Gastroesophageal sphincter (tissue), 4 donors: ENCODE measurements at regions not wholly inside any gene's neighbourhood (a gene's known extent, or its start where the extent isn't known, plus 50 kb on each side); places are given as distances from the start of the nearest gene placed in this dataset.

Source experiments
- ATAC-seq: fragments of 150-250 bp; one replicate; pipeline ENCODE4 v1.9.1; 2016; ENCODE audit warnings: mild to moderate bottlenecking, moderate library complexity
- H3K27ac ChIP-seq, 4 donors: fragments of 200-600 bp; sonication (generic) in 3 of 4; 1 replicate in 3 of 4; 2 replicates in 1 of 4; pipeline ENCODE4 v1.5.1; 2016 to 2019
- H3K27me3 ChIP-seq: fragments of 200-600 bp; sonication (generic); one replicate; pipeline ENCODE4 v1.5.1; 2019
- H3K36me3 ChIP-seq, 2 donors: fragments of 200-600 bp; sonication (generic); one replicate each; pipeline ENCODE4 v1.5.1; 2019; ENCODE audit warnings: control low read depth in 1 of 2
- H3K4me1 ChIP-seq, 3 donors: fragments of 200-600 bp; sonication (generic); 1 replicate in 2 of 3; 2 replicates in 1 of 3; pipeline ENCODE4 v1.5.1; 2016 to 2019; ENCODE audit warnings: control low read depth in 2 of 3
- H3K4me3 ChIP-seq, 2 donors: fragments of 200-600 bp; sonication (generic); one replicate each; pipeline ENCODE4 v1.5.1; 2019; ENCODE audit warnings: mild to moderate bottlenecking in 1 of 2, moderate library complexity in 1 of 2
- H3K9me3 ChIP-seq, 3 donors: fragments of 200-600 bp; sonication (generic); one replicate each; pipeline ENCODE4 v1.5.1; 2017 to 2019; ENCODE audit warnings: control low read depth in 2 of 3
- EP300 ChIP-seq: sonication (generic); formaldehyde crosslinking; IDR thresholded peaks from one replicate; pipeline ENCODE4 v1.6.1; 2017; ENCODE audit warnings: antibody characterized with exemption, mild to moderate bottlenecking
- POLR2A ChIP-seq, 2 donors: fragments of 450-650 bp; IDR thresholded peaks; one replicate each; pipeline ENCODE4 v1.6.1; 2017; ENCODE audit warnings: antibody characterized with exemption in 2 of 2, mild to moderate bottlenecking in 2 of 2, moderate library complexity in 1 of 2
- POLR2AphosphoS5 ChIP-seq: sonication (generic); formaldehyde crosslinking; IDR thresholded peaks from one replicate; pipeline ENCODE4 v1.6.1; 2017; ENCODE audit warnings: antibody characterized with exemption
- WGBS, 2 donors: methylation state at CpG; one replicate each; pipeline ENCODE4 v1.1.5; 2018; ENCODE audit warnings: low coverage in 1 of 2; 5-methylcytosine and 5-hydroxymethylcytosine counted together
- TF ChIP-seq, protein P1 (sequence below), 4 experiments: fragments of 200-600 bp in 2 of 4; fragments of 450-650 bp in 2 of 4; sonication (generic) in 1 of 4; IDR thresholded peaks; one replicate each; pipeline ENCODE4 v1.5.1; 2017 to 2019; ENCODE audit warnings: antibody characterized with exemption in 4 of 4, mild to moderate bottlenecking in 2 of 4, moderate library complexity in 2 of 4

DNA sequence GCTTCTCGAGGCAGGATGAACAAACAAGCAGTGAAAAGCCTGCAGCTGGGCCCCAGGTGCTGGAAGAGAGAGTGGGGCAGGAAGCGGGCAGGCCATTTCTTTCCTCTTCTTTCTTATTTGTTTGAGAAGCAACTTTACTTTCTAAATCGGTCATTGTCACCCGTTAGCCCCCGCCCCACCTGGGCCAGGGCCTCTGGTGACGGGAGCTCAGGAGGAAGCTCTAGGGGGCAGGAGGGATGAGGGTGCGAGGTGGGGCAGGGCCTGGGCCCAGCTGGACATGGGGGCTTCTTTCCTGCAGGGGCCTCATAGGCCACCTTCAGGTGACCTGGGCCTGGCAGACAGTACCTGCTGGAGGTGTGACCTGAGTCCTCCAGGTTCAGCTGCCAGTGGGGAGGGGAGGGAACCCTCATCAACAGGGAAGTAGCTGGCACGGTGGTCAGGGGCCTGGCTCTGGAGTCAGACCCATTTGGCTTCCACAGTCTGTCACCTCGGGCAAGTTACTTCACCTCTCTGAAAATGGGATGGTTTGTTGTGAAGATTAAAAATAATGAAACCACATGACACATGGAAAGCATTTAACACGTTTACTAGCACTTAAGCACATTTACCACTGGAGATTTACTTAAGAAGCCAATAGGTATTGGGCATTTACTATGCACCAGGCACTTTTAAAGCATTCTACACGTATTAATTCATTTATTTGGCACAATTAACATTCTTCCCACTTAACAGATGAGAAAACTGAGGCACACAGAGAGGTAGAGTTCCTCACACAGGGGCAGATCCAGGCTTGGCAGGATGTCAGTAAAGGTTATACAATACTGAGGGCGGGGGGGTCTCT is 54.1 kb upstream of the ID3 start:
- H3K27ac ChIP-seq: no peak overlapping the region
- no peak overlapping the region for H3K4me3 ChIP-seq
- ATAC-seq: no peak
- H3K4me1 ChIP-seq: no peaks in the 10 kb centered on the region
- peaks cover 2% of the 10 kb centered on the region for H3K27me3 ChIP-seq
- H3K9me3 ChIP-seq: no peaks in the 10 kb centered on the region
- WGBS, 2 donors: 68 to 75% methylated on average over 4 to 11 of the region's 12 CpGs
- H3K36me3 ChIP-seq: no peaks in the 10 kb centered on the region
- TF ChIP-seq POLR2AphosphoS5: no peak
- TF ChIP-seq, protein P1, sequence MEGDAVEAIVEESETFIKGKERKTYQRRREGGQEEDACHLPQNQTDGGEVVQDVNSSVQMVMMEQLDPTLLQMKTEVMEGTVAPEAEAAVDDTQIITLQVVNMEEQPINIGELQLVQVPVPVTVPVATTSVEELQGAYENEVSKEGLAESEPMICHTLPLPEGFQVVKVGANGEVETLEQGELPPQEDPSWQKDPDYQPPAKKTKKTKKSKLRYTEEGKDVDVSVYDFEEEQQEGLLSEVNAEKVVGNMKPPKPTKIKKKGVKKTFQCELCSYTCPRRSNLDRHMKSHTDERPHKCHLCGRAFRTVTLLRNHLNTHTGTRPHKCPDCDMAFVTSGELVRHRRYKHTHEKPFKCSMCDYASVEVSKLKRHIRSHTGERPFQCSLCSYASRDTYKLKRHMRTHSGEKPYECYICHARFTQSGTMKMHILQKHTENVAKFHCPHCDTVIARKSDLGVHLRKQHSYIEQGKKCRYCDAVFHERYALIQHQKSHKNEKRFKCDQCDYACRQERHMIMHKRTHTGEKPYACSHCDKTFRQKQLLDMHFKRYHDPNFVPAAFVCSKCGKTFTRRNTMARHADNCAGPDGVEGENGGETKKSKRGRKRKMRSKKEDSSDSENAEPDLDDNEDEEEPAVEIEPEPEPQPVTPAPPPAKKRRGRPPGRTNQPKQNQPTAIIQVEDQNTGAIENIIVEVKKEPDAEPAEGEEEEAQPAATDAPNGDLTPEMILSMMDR (IDR thresholded peaks at IDR 0.05): no peak
- no peak for TF ChIP-seq POLR2A (IDR thresholded peaks at IDR 0.05)
- TF ChIP-seq EP300: no peak

DNA sequence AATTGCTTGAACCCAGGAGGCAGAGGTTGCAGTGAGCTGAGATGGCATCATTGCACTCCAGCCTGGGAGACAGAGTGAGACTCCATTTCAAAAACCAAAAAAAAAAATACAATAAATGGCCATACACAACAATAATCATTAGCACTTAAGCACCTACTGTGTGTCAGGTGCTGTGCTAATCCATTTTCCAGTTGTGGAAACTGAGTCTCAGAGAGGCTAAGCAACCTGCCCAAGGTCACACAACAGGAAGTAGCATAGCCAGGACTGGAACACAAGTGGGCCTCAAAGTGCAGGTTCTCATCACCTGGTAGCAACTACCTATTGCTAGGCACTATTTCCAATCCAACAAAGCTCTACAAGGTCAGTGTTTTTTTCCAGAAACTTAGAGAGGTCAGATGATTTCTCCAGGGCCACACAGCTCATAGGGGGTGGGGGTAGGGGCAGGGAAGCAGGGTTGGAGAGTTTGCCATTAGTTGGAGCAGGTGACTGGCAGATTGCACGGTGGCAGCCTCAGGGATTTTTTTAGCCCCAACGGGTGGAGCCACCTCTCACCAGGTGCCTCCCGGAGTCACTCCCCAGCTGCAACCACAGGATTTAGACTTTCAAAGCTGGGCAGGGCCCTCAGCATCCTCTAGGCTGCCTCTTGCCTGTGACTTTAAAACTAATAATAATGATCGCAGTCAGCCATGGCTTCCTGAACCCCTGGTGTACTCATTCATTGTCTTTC is 52.5 kb upstream of the ID3 start:
- H3K9me3 ChIP-seq: no peaks in the 10 kb centered on the region
- ATAC-seq: no peak
- no peak for TF ChIP-seq POLR2A (IDR thresholded peaks at IDR 0.05)
- TF ChIP-seq EP300: no peak
- no peak for TF ChIP-seq POLR2AphosphoS5
- TF ChIP-seq, protein P1 (IDR thresholded peaks at IDR 0.05): no peak
- 52% methylated on average over 3 of the region's 4 CpGs; no CpG with 5 or more reads in 1 of the 2 donors for WGBS, 2 donors
- H3K27ac ChIP-seq: no peak overlapping the region
- no peaks in the 10 kb centered on the region for H3K36me3 ChIP-seq
- no peaks in the 10 kb centered on the region for H3K4me1 ChIP-seq
- no peak overlapping the region for H3K4me3 ChIP-seq
- H3K27me3 ChIP-seq: no peaks in the 10 kb centered on the region

DNA sequence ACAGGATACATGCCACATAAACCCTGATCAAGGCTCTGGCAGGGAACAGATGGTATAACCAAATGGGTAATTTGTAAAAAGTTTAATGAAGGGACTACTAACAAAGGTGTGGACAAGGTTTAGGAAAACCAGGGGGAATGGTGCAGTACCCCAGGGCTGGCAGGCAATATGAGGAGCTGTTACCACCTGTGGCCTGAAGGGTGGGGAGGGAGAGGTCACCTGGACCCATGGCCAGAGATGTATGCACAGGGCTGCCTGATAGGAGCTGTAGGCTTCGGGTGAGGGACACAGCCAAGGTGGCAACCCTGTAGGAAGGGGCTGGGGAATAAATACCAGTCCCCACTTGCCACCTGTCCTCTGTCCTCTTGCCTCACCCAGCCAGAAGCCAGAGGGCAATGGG is 51.4 kb upstream of the ID3 start:
- no peaks in the 10 kb centered on the region for H3K4me1 ChIP-seq
- no peak overlapping the region for H3K4me3 ChIP-seq
- no peak for ATAC-seq
- H3K27ac ChIP-seq: no peak overlapping the region
- no peaks in the 10 kb centered on the region for H3K27me3 ChIP-seq
- TF ChIP-seq, protein P1 (IDR thresholded peaks at IDR 0.05): no peak
- no peak for TF ChIP-seq EP300
- H3K36me3 ChIP-seq: no peaks in the 10 kb centered on the region
- no peaks in the 10 kb centered on the region for H3K9me3 ChIP-seq
- WGBS, 2 donors: 100% methylated on average over 1 of the region's 1 CpG; no CpG with 5 or more reads in 1 of the 2 donors

DNA sequence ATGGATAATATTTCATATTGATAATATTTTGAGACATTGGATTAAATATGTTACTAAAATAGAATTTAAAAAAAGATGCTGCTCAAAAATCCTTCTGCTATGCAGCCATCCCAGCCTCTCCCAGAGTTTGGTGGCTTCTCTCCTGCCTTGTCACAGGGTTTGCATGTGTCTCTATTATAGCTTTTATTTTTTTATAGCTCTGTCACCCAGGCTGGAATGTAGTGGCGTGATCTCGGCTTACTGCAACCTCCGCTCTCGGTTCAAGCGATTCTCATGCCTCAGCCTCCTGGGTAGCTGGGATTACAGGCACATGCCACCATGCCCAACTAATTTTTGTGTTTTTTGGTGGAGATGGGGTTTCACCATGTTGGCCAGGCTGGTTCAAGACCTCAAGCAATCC is 50.7 kb upstream of the ID3 start:
- Histone ChIP-seq H3K27ac (no peak overlapping the region), H3K4me1 (no peaks in the 10 kb centered on the region), H3K4me3 (no peak overlapping the region), H3K27me3 (no peaks in the 10 kb centered on the region), H3K9me3 (no peaks in the 10 kb centered on the region), H3K36me3 (no peaks in the 10 kb centered on the region)
- WGBS, 2 donors: 90 to 97% methylated on average over 4 to 5 of the region's 5 CpGs
- TF ChIP-seq POLR2A (IDR thresholded peaks at IDR 0.05): no peak
- ATAC-seq: no peak
